GM12878 (cell line): ENCODE measurements at regions not wholly inside any gene's neighbourhood (a gene's known extent, or its start where the extent isn't known, plus 50 kb on each side); places are given as distances from the start of the nearest gene placed in this dataset.

Experiments
- ATAC-seq: fragments of 200-7000 bp; cut with Tn5 transposase; 3 replicates; pipeline ENCODE4 v1.9.1; 2020; ENCODE audit warnings: mild to moderate bottlenecking, moderate library complexity
- BruUV-seq: library from RNA; stranded (reverse); fragments of 400-500 nt; replicated peaks from 2 replicates; lab custom pipeline; 2021; lab: Mats Ljungman, UMichigan
- CTCF ChIA-PET: fragments of 300-600 bp; sonication (Branson Sonifier 250); formaldehyde crosslinking; extraction: SDS; loops from one replicate; lab custom pipeline; 2021; ENCODE audit warnings: inconsistent platforms; lab: Yijun Ruan, JAX
- POLR2A ChIA-PET: fragments of 350-600 bp; formaldehyde crosslinking; extraction: SDS; loops from one replicate; lab custom pipeline; 2021; ENCODE audit warnings: inconsistent platforms; lab: Charles Lee
- RAD21 ChIA-PET: fragments of 300-600 bp; sonication (Branson Sonifier 250); formaldehyde crosslinking; loops from one replicate; lab custom pipeline; 2023; ENCODE audit warnings: antibody characterized with exemption; ENCODE audit not compliant: unreplicated experiment; lab: Charles Lee
- SMC1A ChIA-PET: fragments of 300-600 bp; sonication (Branson Sonifier 250); formaldehyde crosslinking; loops from one replicate; lab custom pipeline; 2023; ENCODE audit not compliant: unreplicated experiment, uncharacterized antibody; lab: Charles Lee
- DNase-seq: peaks from one replicate; pipeline ENCODE4 v3.0.0-alpha.2; 2011; ENCODE audit warnings: low read depth, low spot score
- FAIRE-seq: peaks from 3 replicates; lab custom pipeline; 2011; peaks lifted over from hg19 to GRCh38; lab: Jason Lieb, UNC
- H2AFZ ChIP-seq: 2 replicates; pipeline ENCODE4 v1.6.0; 2011; ENCODE audit warnings: low read depth, low read length, control low read depth; ENCODE audit not compliant: control insufficient read depth
- H3K27ac ChIP-seq: 2 replicates; pipeline ENCODE4 v1.5.1; 2011; ENCODE audit warnings: control low read depth; ENCODE audit not compliant: control insufficient read depth, insufficient read depth
- H3K27me3 ChIP-seq, 2 experiments: replicated peaks in 1 of 2; 2 replicates each; pipeline versions ENCODE4 v1.6.0 to v1.6.1; 2011; ENCODE audit warnings: low read length in 1 of 2; ENCODE audit not compliant: control insufficient read depth in 2 of 2, insufficient read depth in 2 of 2
- H3K36me3 ChIP-seq, 2 experiments: 2 replicates each; pipeline ENCODE4 v1.5.1; 2011; ENCODE audit warnings: low read length in 1 of 2; ENCODE audit not compliant: control insufficient read depth in 2 of 2, insufficient read depth in 2 of 2
- H3K4me1 ChIP-seq: 2 replicates; pipeline ENCODE4 v1.6.1; 2011; ENCODE audit warnings: mild to moderate bottlenecking, low read length, moderate library complexity, mixed read lengths; ENCODE audit not compliant: control insufficient read depth, insufficient read depth
- H3K4me2 ChIP-seq: 2 replicates; pipeline ENCODE4 v1.6.0; 2011; ENCODE audit warnings: control low read depth; ENCODE audit not compliant: control insufficient read depth, insufficient read depth
- H3K4me3 ChIP-seq: fragments of 200-600 bp; sonication (generic); 2 replicates; pipeline ENCODE4 v1.5.1; 2016
- H3K79me2 ChIP-seq: 2 replicates; pipeline ENCODE4 v1.6.0; 2011; ENCODE audit warnings: low read length; ENCODE audit not compliant: control insufficient read depth, insufficient read depth
- H3K9ac ChIP-seq: 2 replicates; pipeline ENCODE4 v1.8.0; 2011; ENCODE audit warnings: low read length, control low read depth, mixed read lengths; ENCODE audit not compliant: control insufficient read depth, insufficient read depth
- H3K9me3 ChIP-seq: replicated peaks from 3 replicates; pipeline ENCODE4 v1.5.1; 2011; ENCODE audit warnings: mild to moderate bottlenecking, low read length; ENCODE audit not compliant: control insufficient read depth, insufficient read depth
- H4K20me1 ChIP-seq: 2 replicates; pipeline ENCODE4 v1.6.0; 2011; ENCODE audit not compliant: control insufficient read depth, insufficient read depth
- E4F1 ChIP-seq: fragments of 450-650 bp; IDR thresholded peaks from 2 replicates; pipeline ENCODE4 v1.6.1; 2018; ENCODE audit warnings: borderline replicate concordance, mild to moderate bottlenecking; ENCODE audit not compliant: partially characterized antibody
- EGR1 ChIP-seq, 2 experiments: IDR thresholded peaks; 1 replicate in 1 of 2; 2 replicates in 1 of 2; pipeline ENCODE4 v1.6.1; 2011 to 2012; ENCODE audit warnings: low read depth in 2 of 2, low read length in 2 of 2, borderline replicate concordance in 1 of 2, mild to moderate bottlenecking in 1 of 2, moderate library complexity in 1 of 2
- FOXM1 ChIP-seq: IDR thresholded peaks from 2 replicates; pipeline ENCODE4 v1.6.1; 2012; ENCODE audit warnings: low read depth, mild to moderate bottlenecking, inconsistent platforms, low read length, moderate library complexity
- MEF2B ChIP-seq: fragments of 450-650 bp; IDR thresholded peaks from 2 replicates; pipeline ENCODE4 v1.6.1; 2018; ENCODE audit warnings: mild to moderate bottlenecking, moderate library complexity; ENCODE audit not compliant: partially characterized antibody, poor library complexity, severe bottlenecking
- NRF1 ChIP-seq: conservative IDR thresholded peaks from 2 replicates; pipeline ENCODE4 v1.6.1; 2011; ENCODE audit warnings: mild to moderate bottlenecking, low read depth, low read length, improper control_type of control experiment
- RUNX3 ChIP-seq: IDR thresholded peaks from 2 replicates; pipeline ENCODE4 v1.6.1; 2012; ENCODE audit warnings: low read length, inconsistent platforms
- SIX5 ChIP-seq: IDR thresholded peaks from 2 replicates; pipeline ENCODE4 v1.6.1; 2011; ENCODE audit warnings: mild to moderate bottlenecking, low read depth, low read length, moderate library complexity; ENCODE audit not compliant: severe bottlenecking
- ZBTB4 ChIP-seq: fragments of 450-650 bp; formaldehyde crosslinking; IDR thresholded peaks from 2 replicates; pipeline ENCODE4 v1.4.0; 2022; ENCODE audit warnings: mild to moderate bottlenecking, moderate library complexity
- WGBS: methylation state at CpG from one replicate; pipeline ENCODE4 v1.1.6; 2016; ENCODE audit warnings: low lambda C conversion rate; ENCODE audit not compliant: insufficient replicate concordance, insufficient coverage; ENCODE audit errors: missing lambda C conversion rate; 5-methylcytosine and 5-hydroxymethylcytosine counted together
- in situ Hi-C: fragments of 300-500 bp; cut with MboI; formaldehyde crosslinking; loops from 9 replicates; pipeline ENCODE4 v1.14.3; 2018; ENCODE audit warnings: mixed read lengths
- intact Hi-C: fragments of 100-400 bp; cut with micrococcal nuclease; formaldehyde crosslinking; loops from one replicate; pipeline ENCODE4 v1.14.2; 2022; ENCODE audit not compliant: unreplicated experiment

DNA sequence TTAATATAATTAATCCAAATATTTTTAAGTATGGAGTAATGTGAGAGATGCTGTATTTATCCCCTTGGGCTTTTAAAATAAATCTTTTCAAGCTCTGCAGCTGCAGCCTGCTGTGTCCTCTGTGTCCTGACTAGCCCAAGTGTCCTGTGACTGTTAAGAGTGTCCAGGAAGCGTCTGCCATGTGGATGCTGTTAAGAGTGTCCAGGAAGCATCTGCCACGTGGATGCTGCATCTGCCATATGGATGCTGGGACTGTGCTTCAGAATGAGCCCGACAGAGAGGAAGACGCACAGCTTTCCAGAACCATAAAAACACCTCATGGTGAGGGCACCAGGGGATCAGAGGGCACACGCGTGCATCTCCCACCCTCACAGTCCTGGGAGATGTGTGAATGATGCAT, 307.2 kb downstream of the ADGRD1 start:
- H3K27ac ChIP-seq, result no peak overlapping the region
- 40% methylated on average over 6 of the region's 6 CpGs for WGBS
- no peaks in the 10 kb centered on the region; a peak in 1 of 4 replicates for H3K27me3 ChIP-seq
- H3K4me3 ChIP-seq, result no peak overlapping the region
- H2AFZ ChIP-seq, result no peak overlapping the region
- H3K36me3 ChIP-seq, result no peaks in the 10 kb centered on the region
- no peaks in the 10 kb centered on the region for H3K79me2 ChIP-seq
- no peak overlapping the region for H3K4me2 ChIP-seq
- peaks cover 2% of the 10 kb centered on the region; the same call in 1 of the 3 replicates for H3K9me3 ChIP-seq
- TF ChIP-seq MEF2B (no peak), EGR1 (IDR thresholded peaks at IDR 0.05; ENCODE audit: borderline replicate concordance in 1 of 2, low read depth in 2 of 2, low read length in 2 of 2) (no peak), RUNX3 (no peak), E4F1 (no peak), FOXM1 (no peak)
- CTCF ChIA-PET, result no interaction called here
- H4K20me1 ChIP-seq, result no peaks in the 10 kb centered on the region
- SMC1A ChIA-PET, result interaction anchor here (1.4 kb wide), 1 partner anchor 11 kb away, joined by 5 read pairs; no protein-coding TSS in a partner anchor
- in situ Hi-C loops, result no loop called here
- RAD21 ChIA-PET, result no interaction called here
- no peak overlapping the region for H3K9ac ChIP-seq
- H3K4me1 ChIP-seq, result no peaks in the 10 kb centered on the region
- intact Hi-C loops, result no loop called here
- DNase-seq (no peak), ATAC-seq (no peak), FAIRE-seq (no peak)
- POLR2A ChIA-PET, result no interaction called here
- no TSS peak for BruUV-seq

DNA sequence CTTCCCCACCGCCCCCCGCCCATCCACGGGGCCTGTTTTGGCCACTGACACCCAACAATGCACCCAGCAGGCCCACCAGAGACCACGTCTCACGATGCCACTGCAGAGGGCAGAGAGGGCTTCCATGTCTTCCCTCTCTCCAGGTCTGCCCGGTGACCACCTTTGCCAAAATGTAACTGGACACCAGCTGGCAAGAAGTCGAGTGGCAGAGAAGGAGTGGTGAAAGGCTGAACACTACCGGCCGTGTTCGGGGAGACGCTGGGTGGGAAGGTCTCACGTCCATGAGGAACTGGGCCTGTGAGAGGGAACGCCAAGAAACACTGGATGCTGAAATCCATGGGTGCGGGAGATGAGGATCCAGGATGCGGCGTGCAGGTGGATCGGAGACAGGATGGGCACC, 308.2 kb downstream of the ADGRD1 start:
- WGBS, result 46% methylated on average over 17 of the region's 17 CpGs
- H3K4me2 ChIP-seq, result no peak overlapping the region
- H3K27ac ChIP-seq, result no peak overlapping the region
- ATAC-seq (no peak), FAIRE-seq (no peak), DNase-seq (no peak)
- H3K4me3 ChIP-seq, result no peak overlapping the region
- H4K20me1 ChIP-seq, result no peaks in the 10 kb centered on the region
- no peaks in the 10 kb centered on the region for H3K79me2 ChIP-seq
- no TSS peak for BruUV-seq
- intact Hi-C loops (no loop called here), in situ Hi-C loops (no loop called here)
- no peak overlapping the region for H3K9ac ChIP-seq
- RAD21 ChIA-PET, result no interaction called here
- POLR2A ChIA-PET, result no interaction called here
- SMC1A ChIA-PET, result no interaction called here
- H2AFZ ChIP-seq, result no peak overlapping the region
- H3K27me3 ChIP-seq, result peaks cover 0 to 3% of the 10 kb centered on the region in 2 experiments; a peak in 2 of 4 replicates
- no peaks in the 10 kb centered on the region for H3K9me3 ChIP-seq
- CTCF ChIA-PET, result no interaction called here
- H3K36me3 ChIP-seq, result no peaks in the 10 kb centered on the region
- H3K4me1 ChIP-seq, result no peaks in the 10 kb centered on the region
- TF ChIP-seq MEF2B (no peak), SIX5 (no peak), ZBTB4 (CRISPR knock-in tag) (no peak), NRF1 (no peak)
